NCI-H345 treated with DMSO at 0.1 percent for 48 hours (cell line): ENCODE measurements at regions not wholly inside any gene's neighbourhood (a gene's known extent, or its start where the extent isn't known, plus 50 kb on each side); places are given as distances from the start of the nearest gene placed in this dataset.

ENCODE experiments used
- DNase-seq: peaks from one replicate; lab custom pipeline; 2025; ENCODE audit not compliant: unreplicated experiment; lab: John Stamatoyannopoulos, UW

DNA sequence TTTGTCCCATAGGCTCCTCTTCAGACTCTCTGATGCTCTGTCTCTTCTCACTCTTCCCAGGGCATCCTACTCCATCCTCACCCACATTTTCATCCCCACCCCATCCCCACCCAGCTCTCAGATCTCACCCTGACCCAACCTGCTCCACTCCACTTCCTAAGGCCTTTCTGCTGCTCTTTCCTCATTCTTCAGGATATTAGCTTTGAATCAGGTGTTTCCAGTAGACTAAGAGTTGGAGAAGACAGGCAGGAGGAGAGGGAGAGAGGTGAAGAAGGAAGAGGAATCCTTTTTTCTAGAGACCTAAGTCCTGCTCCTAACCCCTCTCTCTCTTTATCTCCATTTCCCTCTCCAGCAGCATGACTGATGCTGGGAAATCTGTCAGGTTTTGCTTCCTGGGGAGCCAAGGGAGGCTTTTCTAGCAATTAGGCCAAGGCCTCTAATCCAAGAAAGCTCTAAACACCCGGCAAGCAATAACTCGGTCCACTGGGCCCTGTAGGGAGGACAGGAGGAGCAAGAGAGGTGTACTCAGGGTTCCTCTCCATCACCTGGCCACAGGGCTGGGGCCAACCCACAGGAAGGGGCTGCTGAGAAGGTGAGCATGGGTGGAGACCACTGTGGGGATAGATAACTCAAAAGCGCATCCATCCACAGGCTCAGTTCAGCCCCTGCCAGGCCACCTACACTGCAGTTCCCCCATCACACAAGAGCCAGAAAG is 133.3 kb downstream of the TMEM132E start:
- no peak for DNase-seq

GRCh38 chr17:34711646-34712045 is 132.3 kb downstream of the TMEM132E start:
- no peak for DNase-seq

GRCh38 chr17:34710226-34710625 is 130.8 kb downstream of the TMEM132E start:
- DNase-seq, result no peak

DNA sequence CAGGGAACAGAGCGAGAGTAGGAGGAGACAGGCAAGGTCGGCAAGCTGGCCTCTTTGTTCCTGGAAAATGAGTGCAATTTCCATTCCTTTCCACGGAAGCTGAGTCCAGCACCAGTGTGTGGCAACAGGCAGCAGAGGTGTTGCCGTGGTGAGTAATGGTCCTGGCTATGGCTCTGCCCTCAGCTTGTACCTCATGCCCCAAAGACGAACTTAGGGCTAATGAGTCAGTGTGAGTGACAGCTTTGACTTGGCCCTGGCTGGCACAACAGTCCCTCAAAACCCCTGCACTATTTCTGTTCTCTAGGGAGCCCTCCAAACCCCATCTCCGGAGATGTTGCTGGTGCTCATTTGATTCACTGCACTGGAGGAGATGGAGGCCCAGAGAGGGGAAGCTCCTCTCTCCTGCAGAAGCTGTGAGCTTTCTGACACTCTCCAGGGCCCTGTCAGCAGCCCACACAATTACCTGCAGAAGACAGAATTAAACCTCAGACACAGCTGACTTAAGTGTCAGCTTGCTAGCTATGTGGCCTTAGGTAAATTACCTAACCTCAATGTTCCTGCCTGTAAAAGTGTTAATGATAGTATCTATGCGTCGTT is 129.9 kb downstream of the TMEM132E start:
- no peak for DNase-seq

- no peak for DNase-seq
Measured at GRCh38 chr17:34706029-34706428, 126.6 kb downstream of the TMEM132E start.

DNA sequence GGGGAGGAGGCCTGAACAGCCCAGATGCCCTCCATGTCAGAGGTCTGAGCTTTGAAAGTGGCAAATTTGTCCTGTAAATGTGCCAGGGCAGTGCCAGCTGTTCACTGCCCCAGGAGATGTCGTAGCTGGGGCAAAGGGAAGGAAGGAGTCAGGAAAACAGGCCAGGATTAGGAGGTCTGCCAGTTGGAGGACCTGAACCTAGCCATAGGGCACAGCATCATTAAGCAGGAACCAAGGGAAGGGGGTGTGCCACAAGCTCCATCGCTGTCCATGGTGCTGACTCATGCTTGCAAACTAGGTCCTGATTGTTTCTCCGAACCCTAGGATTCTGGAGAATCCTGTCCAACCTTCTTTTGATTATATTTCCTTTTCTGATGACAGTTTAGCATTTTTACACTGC is 124.2 kb downstream of the TMEM132E start:
- no peak for DNase-seq

DNA sequence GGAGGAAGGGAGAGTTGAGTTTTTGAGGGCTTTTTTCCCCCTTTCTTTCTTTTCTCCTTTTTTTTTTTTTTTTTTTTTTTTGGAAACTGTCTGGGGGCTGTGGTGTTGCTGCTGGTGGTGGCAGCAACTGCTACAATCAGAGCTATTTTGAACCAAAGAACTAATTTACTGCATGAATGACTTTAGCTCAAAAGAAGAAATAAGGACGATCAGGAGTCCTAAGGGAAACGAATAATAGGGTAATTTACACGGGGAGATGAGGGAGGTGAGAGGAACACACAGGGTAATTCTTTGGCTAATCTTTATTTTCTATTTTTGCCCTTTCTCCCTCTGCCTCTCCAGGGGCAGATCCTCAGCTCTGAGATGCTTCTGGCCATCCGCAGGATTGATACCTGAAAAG is 119.8 kb downstream of the TMEM132E start:
- DNase-seq, result no peak

DNA sequence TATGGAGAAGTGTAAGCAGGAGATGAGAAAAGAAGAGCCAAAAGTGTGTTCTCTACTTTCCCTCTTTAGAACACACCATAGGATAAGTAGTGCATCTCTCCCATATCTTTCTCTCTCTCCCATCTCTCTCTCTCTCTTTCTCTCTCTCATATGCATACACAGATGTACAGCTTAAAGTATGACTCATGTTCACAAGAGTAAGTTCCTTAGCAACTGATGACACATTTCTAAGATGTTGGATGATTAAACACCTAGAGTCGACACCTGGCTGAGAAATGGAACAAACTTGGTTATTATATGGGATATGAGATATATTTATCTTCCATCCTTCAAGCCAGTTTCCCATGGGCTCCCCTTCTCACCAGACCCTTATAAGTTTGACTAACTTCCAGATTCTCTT is 113.5 kb downstream of the TMEM132E start:
- DNase-seq, result no peak
